Endometrium (tissue), 2 donors: ENCODE measurements at regions not wholly inside any gene's neighbourhood (a gene's known extent, or its start where the extent isn't known, plus 50 kb on each side); places are given as distances from the start of the nearest gene placed in this dataset.

Experiments
- FAIRE-seq: peaks from 2 replicates; lab custom pipeline; 2012; peaks lifted over from hg19 to GRCh38; lab: Jason Lieb, UNC
- donor health status: control.
- donor health status: control.

DNA sequence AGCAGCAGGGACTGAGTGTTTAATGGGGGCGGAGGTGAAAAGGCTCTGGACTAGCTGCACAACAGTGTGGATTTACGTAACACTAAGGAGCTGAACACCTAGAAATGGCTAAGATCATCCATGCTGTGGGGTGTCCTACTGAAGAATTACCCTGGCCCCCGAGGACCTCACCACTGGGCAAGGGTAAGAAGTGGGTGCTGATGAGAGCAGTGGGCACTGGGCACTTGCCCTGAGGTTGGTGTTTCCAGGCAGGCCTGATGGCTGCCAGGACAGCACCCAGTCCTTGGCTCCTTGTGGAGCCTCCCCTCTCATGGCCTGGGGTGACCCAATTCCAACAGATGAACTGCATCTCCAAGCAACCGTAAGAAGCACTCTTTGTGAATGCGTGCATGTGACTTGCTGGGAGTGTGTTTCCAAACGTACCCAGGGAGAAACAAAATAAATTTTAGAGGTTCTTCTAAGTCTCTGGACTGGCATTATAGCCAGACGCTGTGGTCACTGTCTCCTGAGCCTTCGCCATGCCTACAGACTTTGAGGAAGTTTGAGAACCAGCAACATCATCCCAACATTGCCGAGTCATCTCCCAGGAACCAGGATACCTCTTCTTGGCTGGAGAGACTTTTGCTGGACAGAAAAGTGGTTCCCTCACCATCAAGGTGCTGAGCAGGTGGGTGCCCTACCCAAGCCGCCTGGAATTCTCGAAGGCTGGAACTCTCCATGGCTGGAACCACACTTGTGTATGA, 245.9 kb downstream of the ERMARD start:
- no peak for FAIRE-seq

DNA sequence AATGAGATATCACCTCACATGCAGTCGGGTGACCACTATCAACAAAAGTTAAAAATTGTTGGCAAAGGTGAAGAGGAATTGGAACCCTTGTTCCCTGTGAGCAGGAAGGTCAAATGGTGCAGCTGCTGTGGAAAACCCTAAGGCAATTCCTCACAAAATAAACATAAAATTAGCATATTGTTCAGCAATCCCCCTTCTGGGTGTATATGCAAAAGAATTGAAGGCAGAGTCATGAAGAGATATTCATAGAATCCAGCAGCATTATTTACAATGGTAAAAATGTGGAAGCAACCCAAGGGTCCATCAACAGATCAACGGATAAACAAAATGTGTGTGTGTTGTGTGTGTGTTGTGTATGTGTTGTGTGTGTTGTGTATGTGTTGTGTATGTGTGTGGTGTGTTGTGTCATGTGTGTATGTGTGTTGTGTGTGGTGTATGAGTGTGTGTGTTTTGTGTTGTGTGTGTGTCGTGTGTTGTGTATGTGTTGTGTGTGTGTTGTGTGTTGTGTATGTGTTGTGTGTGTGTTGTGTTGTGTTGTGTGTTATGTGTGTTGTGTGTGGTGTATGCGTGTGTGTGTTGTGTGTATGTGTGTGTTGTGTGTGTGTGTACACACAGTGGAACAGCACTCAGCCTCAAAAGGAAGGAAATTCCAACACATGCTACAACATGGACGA, 245.1 kb downstream of the ERMARD start:
- FAIRE-seq, result no peak

DNA sequence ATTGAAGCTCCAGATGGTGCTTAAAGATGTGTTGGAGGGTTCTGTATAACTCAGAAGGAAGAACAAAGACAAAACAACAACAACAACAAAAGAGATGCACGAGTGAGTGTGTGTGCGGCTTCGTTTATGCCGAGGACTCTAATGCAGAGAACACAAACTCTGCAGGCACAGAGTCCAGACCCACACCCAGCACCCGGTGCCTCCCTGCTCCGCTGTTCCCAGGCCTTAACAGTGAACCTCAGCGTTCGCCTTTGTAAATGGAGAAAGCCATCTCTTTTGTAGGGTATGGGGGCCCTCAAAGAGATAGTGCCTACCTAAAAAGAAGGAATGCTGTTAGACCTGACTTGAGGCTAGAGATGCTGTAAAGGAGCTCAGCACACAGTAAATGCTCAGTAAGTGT, 243.3 kb downstream of the ERMARD start:
- FAIRE-seq, result no peak

DNA sequence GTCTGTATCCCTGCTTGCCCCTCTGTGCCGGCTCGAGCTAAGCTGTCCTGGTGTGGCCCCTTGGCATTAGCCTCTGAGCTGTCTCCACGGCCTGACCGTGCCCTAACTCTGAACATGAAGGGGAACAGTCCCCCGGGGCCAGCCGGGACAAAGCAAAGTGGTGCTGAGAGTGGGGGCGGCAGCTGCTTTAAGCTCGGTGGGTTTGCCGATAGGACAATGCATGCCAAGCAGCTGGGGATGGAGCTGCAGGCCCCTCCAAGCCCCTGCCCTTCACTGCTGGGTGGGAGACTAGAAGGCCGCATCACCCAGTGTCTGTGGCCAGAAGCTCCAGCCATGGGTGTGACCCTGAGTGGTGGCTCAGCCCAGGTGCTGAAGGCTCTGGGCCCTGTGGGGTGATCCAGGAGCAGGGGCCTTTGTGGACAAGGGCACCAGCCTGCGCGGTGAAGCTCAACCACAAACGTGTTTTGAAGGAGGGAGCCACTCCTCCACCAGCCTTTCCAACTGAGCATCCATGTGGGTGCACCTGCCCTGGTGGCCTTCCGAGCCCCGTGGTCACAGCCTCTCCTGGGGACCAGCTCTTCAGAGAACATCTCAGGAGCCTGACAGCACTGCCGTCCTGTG, 242.5 kb downstream of the ERMARD start:
- FAIRE-seq, result no peak

DNA sequence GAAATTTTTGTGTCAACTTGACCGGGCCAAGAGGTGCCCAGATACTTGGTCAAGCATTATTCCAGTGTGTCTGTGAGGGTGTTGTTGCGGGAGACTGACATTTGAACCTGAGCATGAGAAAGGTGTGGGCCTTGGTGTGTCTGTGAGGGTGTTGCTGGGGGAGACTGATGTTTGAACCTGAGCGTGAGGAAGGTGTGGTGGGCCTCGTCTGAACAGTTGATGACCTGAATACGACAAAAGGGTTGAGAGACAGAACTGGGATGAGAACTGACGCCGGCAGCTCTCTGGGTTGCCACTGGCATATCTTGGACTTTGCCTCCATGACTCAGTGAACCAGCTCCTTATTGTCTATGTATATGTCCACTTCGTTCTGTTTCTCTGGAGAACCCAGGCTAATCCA, 240.5 kb downstream of the ERMARD start:
- no peak for FAIRE-seq

DNA sequence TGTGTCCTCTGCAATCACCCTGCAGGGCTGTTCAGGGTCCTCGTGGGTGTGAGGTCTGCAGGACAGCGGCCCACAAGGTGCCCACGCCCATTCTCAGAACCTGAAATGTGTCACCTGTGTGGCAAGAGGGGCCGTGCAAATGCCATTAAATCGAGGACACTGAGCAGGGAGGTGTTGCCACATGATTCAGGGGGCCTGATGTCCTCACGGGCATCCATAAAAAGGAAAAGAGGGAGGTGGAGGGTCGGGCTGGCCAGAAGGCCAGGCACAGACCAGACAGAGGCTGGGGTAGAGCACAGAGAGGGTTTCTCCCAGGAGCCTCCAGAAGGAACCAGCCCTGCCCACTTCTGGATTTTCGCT, 239.6 kb downstream of the ERMARD start:
- FAIRE-seq, result no peak

DNA sequence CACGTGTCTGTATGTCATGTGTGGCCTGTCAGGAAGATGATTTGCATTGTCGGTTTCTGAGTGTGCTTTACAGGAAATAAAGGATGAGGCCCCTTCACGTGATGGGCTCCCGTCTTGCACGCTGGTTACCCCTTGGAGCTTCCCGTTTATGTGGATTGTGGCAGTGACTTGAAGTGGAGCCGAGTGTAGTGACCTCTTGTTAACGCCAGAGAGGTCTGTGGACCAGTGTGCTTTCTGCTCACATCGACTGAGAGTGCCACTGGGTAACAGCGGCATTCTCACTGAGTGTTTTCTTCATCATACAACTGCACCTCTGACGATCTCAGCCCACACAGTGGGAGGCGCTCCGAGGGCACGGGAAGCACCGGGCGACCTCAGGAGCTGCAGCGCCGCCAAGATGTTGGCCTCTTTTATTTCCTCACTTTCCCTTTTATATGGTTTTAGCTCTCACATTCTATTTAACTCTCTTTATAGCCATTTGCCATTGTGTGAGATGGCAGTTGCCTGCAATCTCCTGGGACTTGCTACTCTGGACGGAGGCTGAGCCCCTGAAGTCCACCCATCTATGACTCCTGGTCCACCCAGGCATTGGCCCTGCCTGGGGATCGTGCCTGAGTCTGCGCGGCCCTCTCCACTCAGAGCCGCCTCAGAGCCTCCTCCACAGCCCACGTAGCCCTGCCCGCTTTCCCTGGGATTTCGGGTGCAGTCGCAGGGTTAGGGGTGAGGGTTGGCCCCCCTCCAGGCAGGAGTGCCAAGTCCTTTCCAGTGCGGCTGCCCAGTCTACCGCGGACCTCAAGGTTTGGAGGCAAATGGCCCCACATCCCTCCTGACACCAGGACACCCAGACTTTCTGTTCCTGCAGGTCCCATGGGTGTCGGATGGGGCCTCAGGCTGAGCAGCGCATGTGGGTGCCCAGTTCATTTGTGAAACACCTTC, 238.9 kb downstream of the ERMARD start:
- no peak for FAIRE-seq

DNA sequence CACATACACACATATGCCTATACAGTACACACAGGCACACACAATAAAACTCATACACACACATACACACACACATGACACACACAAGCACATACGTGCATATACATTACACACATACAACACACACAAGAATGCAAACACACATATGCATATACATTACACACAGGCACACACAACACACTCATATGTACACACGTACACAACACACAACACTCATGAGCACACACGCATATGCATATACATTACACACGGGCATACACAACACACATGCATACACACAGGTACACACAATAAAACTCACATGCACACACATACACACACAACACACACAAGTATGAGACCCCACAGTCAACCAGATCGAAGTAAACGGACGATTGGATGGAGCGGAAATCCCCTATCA, 238.2 kb downstream of the ERMARD start:
- no peak for FAIRE-seq

DNA sequence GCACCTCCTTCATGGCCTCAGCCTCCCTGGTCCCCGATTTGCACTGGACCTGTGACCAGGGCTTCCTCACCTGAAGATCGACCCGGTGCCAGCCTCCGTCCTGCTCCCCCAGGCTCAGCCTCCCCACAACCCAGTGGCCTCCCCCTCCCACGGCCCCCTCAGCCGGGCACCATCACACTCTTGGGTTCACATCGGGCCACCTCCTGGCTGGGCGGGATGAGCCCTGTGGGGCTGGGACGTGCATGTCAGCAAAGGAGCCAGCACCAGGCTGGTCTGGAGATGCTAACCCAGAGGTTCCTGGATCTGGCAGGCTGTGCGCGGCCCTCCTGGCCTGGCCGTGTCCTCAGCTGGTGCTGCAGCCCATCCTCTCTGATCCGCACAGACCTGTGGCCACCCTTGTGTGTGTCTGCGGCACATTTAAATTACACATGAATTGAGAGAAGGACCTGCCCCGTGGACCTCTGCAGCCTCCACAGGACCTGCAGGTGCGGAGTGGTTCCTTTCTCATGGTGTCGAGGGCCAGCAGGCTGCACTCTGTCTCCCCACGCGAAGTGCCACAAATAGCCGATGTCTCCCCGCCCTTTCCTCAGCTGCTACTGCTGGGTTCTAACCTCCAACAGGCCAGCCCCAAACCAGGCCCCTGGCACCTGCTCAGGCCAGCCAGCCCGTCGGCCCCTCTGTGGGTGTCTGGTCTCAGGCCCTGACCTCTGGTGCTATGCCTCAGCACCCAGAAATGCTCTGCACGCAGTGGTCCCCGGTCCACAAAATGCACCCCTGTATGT, 237.5 kb downstream of the ERMARD start:
- no peak for FAIRE-seq

DNA sequence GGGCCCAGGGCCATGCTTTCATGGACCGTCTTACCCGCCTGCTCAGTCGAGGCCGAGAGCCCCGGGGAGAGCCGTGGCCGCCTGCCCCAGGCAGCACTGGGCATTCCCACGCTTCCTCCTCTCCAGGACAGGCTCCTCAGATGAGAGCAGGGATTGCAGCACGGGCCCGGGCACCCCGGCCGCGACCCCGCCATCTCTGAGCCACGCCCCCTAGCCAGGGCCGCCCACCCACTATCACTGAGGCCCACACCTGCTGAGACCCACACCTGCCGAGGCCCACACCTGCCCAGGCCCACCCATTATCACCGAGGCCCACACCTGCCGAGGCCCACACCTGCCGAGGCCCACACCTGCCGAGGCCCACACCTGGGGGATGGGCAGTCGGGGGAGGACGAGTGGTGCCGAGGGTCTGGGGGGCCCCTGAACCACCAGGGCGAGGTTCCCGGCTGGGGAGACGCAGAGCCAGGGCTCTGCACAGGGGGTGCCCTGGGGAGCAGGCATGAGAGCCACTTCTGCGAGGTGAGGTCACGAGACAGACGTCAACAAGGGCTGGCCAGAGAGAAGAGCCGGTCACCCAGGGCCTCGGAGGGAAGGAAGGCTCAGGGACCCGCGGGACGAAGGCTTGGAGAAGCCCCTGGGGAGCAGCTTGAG, 235.6 kb downstream of the ERMARD start:
- FAIRE-seq, result no peak

DNA sequence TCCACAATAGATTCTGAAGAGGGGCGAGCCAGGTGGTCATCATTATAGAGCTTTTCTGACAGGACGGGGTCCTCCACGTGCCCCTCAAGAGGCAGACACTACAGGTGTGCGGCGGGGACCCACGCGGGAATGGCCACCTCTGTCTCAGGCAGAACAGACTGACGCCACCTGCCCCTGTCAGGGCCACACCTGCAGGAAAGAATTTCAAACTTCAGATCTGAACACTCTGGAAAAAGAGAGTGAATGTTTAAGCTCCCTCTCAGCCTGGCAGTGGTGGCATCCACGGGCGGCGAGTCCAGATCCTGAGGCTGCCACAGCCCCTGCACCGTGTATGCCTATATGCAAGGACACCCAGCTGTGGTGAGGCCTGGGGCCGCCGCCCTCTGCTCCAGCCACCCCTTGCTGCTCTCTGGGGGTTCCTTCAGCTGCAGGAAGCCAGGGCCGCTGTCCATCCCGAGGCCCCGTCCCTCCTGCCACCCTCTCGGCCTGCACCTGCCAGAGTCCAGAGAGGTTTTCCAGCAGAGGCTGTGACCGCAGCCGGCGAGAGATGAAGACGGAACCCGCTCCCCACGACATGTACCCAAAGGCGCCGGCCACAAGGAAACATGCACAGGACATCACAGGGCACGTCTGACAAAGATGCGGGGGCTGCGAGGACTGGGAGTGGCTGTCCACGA, 234.9 kb downstream of the ERMARD start:
- FAIRE-seq, result no peak

DNA sequence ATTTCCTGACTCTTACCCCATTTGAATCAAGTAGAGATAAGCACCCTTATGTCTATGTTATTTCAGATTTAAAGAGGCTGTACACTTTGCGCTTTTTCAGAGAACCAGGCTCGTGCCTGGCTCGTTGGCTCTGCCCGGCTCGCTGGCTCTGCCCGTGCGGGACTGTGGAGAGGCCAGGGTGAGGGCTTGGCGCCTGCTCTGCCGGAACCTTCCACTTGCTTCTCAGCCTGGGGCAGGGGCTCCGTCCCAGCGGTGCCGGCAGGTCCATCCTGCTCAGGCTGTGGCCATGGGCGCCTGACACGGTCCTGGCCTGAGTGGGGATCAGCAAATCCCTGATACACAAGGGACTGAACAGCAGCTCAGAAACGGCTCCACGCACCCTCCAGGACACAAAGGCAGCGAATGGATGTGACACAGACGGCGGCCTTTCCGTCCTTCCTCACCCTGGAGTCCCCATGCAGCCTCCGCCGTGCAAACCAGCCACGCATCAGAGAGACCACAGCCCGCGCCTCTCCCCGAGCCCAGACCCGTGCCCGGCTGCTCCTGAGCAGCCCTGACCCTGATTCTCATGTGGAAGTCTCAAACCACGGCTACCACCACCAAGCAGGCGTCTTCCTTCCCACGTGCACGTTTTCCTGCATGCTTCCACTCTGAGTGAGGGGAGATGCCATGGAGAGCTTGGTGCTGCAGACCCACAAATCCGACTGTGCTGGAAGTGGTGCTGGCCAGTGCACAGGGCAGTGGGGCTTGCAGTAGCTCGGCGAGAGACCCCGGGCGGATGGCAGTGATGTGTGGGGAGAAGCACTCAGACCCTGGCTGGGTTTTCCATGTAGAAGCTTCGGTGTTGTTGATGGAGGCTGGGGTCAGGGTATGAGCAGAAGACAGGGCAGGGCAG, 233.9 kb downstream of the ERMARD start:
- FAIRE-seq, result no peak

DNA sequence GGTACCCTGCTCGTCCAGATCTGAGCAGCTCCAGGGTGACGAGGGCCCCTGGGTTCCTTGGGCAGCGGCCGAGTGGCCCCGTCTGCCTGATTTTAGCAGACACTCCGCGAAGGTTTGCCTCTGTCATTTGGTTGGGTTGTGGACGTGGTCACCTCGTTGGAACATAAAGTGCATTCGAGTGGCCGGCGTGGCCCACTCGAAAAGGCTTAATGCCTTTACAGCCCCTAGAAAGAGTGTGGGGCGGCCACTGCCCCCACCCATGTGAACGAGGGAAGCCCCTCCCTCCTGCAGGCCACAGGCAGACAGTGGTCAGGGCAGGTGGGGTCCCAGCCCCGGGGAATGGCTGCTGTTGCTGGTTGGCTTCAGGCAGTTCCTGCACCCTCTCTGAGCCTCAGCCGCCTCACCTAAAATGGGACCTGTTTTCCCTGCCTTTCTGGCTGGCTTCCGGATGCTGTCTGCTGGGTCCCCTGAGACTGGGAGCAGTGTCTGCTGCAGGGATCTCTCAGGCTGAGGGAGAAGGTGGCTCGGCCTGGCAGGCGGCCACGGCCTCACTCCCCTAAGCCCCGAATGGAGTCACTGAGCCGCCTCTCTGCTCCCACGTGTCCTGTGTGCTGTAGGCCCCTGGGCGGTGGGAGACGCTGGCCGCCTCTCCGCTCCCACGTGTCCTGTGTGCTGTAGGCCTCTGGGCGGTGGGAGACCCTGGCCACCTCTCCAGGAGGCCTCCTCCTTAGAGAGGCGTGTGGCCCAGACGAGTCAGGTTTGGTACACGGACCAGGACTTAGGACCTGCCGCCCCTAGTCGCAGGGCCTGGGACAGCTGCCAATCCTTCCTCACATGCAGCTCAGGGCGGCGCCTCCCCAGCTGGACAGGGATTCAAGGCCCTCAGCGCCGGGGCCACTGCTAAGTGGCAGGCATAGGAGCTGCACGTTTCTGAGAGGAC, 233.0 kb downstream of the ERMARD start:
- FAIRE-seq, result no peak

DNA sequence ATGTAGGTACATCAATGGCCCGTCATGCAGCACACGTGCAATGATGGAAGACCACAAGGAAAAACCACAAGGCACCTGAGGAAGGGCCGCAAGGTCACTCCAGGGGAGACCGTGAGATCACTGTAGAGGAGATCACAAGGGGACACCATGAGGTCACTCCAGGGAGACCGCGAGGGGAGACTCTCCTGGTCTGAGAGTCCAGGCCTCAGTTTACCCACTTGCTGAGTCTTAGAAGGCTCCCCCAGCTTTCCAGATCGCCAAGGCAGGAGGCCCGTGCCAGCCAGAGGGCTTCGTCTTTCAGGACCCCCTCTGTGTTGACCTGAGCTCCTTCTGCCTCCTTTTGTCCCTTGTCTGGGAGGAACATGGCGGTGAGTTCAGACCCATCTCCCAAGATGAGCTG, 232.2 kb downstream of the ERMARD start:
- FAIRE-seq, result no peak

DNA sequence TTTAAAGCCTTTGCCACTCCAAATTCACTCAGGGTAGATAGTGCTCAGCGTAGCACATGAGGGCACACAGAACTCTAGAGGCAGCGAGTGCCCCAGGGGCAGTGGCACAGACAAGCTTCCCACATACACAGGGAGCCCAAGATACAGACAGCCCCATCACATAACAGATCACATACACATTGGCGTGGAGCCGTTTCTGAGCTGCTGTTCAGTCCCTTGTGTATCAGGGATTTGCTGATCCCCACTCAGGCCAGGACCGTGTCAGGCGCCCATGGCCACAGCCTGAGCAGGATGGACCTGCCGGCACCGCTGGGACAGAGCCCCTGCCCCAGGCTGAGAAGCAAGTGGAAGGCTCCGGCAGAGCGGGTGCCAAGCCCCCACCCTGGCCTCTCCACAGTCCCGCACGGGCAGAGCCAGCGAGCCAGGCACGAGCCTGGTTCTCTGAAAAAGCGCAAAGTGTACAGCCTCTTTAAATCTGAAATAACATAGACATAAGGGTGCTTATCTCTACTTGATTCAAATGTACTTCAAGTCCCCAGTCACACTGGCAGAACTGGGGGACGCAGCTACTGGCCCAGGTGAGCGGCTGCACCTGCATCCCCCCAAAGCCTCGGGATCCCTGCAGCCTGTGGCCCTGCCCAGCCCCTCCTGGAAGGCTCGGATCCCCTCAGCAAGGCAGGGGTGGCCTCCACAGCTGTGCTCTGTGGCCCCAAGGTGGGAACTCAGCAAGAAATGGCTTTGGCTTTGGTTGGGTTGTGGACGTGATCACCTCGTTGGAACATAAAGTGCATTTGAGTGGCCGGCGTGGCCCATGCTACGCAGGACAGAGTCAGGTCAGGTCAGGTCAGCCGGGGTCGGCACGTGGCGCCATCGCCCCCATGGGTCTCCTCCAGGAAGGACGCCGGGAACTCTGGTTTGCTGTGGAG, 231.3 kb downstream of the ERMARD start:
- FAIRE-seq, result no peak

DNA sequence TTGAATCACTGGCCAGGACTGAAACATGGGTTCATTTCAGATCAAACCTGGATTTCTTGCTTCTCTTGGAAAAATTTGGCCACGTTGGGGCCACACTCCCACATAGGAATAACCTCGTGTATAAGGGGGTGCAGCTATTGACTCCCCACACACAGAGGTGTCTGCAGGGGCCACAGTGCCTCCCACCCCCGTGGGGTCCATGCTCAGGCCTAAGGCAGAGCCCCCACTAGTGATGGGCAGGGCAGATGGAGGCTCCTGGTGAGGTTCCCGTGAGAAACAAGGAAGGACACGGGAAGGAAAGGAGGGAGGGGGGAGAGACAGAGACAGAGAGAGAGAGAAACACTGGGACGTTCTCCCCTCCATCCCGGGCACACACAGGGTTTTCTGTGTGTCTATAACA, 230.5 kb downstream of the ERMARD start:
- no peak for FAIRE-seq

DNA sequence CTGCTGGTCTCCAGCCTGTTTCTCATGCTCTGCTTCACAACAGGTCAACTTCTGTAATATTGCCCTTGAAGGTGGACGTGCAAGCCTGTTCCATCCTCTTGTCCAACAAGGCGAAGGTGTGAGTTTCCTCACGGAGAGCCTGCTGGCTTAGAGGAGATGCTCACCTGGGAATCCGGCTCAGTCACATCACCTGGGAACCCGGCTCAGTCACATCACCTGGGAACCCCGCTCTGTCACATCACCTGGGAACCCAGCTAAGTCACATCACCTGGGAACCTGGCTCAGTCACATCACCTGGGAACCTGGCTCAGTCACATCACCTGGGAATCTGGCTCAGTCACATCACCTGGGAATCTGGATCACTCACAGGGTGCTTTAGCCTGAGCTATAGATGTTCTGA, 230.1 kb downstream of the ERMARD start:
- no peak for FAIRE-seq
